ENCODE measurements at regions not wholly inside any gene's neighbourhood (a gene's known extent, or its start where the extent isn't known, plus 50 kb on each side); places are given as distances from the start of the nearest gene placed in this dataset.

DNA sequence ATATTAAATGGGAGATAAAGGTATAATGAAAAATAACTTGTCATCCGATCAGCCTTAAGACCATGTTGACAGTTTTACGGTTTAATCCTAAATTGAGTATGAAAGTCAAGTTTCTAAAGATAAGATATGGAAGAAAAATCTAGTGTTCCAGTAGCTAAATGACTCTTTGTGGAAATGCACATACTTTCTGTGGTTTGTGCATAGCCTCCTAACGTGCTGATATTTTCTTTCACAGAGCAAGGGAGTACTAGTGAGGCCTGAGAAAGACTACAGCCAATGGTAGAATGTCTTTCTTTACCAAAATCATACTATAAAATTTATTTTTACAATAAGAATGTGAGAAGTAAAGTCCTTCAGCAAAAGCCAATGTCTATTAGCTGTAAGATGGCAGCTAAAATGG, 430.6 kb upstream of the RGMA start:
- H3K4me1 Mint-ChIP-seq (ENCODE audit: low read depth), result no peaks in the 10 kb centered on the region
- intact Hi-C loops (cut with micrococcal nuclease), result no loop called here
- H3K4me3 Mint-ChIP-seq, result no peak overlapping the region
- H3K9me3 Mint-ChIP-seq, result no peaks in the 10 kb centered on the region
- no peak for TF ChIP-seq CTCF (IDR thresholded peaks at IDR 0.05)
- no peaks in the 10 kb centered on the region for H3K36me3 Mint-ChIP-seq (ENCODE audit: low read depth)
- ChIA-PET CTCF (no interaction called here), POLR2A (no interaction called here)
- H3K27me3 Mint-ChIP-seq, result peaks cover 10% of the 10 kb centered on the region
- DNase-seq, result no peak
- ATAC-seq, result no peak
- no peak overlapping the region for H3K27ac Mint-ChIP-seq

- no peaks in the 10 kb centered on the region for H3K4me1 Mint-ChIP-seq (ENCODE audit: low read depth)
- TF ChIP-seq CTCF (IDR thresholded peaks at IDR 0.05), result no peak
- H3K4me3 Mint-ChIP-seq, result no peak overlapping the region
- H3K27ac Mint-ChIP-seq, result no peak overlapping the region
- H3K27me3 Mint-ChIP-seq, result peaks cover 11% of the 10 kb centered on the region
- DNase-seq (no peak), ATAC-seq (no peak)
- ChIA-PET CTCF (no interaction called here), POLR2A (no interaction called here)
- H3K36me3 Mint-ChIP-seq (ENCODE audit: low read depth), result no peaks in the 10 kb centered on the region
- H3K9me3 Mint-ChIP-seq, result no peaks in the 10 kb centered on the region
- intact Hi-C loops (cut with micrococcal nuclease), result no loop called here
Measured at GRCh38 chr15:93517176-93517575, 428.2 kb upstream of the RGMA start.

GRCh38 chr15:93515256-93516051, 426.4 kb upstream of the RGMA start:
- intact Hi-C loops (cut with micrococcal nuclease), result no loop called here
- H3K27me3 Mint-ChIP-seq, result peaks cover 13% of the 10 kb centered on the region
- no peaks in the 10 kb centered on the region for H3K4me1 Mint-ChIP-seq (ENCODE audit: low read depth)
- H3K27ac Mint-ChIP-seq, result no peak overlapping the region
- ChIA-PET POLR2A (no interaction called here), CTCF (no interaction called here)
- no peaks in the 10 kb centered on the region for H3K36me3 Mint-ChIP-seq (ENCODE audit: low read depth)
- TF ChIP-seq CTCF (IDR thresholded peaks at IDR 0.05), result no peak
- no peak for DNase-seq
- H3K4me3 Mint-ChIP-seq, result no peak overlapping the region
- H3K9me3 Mint-ChIP-seq, result no peaks in the 10 kb centered on the region
- ATAC-seq, result no peak

GRCh38 chr15:93506646-93507045, 417.6 kb upstream of the RGMA start:
- TF ChIP-seq CTCF (IDR thresholded peaks at IDR 0.05), result no peak
- Mint-ChIP-seq H3K4me1 (ENCODE audit: low read depth) (no peaks in the 10 kb centered on the region), H3K27ac (no peak overlapping the region), H3K36me3 (ENCODE audit: low read depth) (no peaks in the 10 kb centered on the region), H3K9me3 (no peaks in the 10 kb centered on the region), H3K27me3 (no peaks in the 10 kb centered on the region), H3K4me3 (no peak overlapping the region)
- intact Hi-C loops (cut with micrococcal nuclease), result no loop called here
- POLR2A ChIA-PET, result no interaction called here
- DNase-seq, result no peak
- no peak for ATAC-seq
- CTCF ChIA-PET, result no interaction called here

DNA sequence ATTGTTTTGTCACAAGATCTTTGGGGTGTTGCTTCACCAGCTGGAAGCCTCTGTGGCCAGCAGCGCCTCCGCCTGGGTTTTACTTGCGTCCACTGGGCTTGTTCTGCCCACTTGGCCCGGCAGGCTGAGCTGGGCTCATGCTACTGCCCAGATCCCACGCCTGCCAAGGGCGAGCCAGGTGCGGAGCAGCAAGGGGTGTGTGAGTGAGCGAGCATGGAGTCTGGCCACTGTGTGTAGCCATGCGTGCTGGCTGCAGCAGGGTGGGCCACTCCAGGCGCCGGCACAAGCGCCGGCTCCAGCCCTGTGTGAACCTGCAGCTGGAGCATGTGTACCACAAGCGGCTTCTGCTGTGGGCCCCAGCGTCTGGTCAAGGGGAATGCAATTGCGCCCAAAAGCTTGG, 416.5 kb upstream of the RGMA start:
- H3K27me3 Mint-ChIP-seq, result peaks cover 2% of the 10 kb centered on the region
- CTCF ChIA-PET, result no interaction called here

More for the DNA sequence above, 416.5 kb upstream of the RGMA start:
- DNase-seq, result no peak
- POLR2A ChIA-PET, result no interaction called here
- H3K9me3 Mint-ChIP-seq, result no peaks in the 10 kb centered on the region
- ATAC-seq, result no peak
- H3K36me3 Mint-ChIP-seq (ENCODE audit: low read depth), result no peaks in the 10 kb centered on the region
- no peak overlapping the region for H3K27ac Mint-ChIP-seq
- H3K4me3 Mint-ChIP-seq, result no peak overlapping the region
- TF ChIP-seq CTCF (IDR thresholded peaks at IDR 0.05), result no peak
- no peaks in the 10 kb centered on the region for H3K4me1 Mint-ChIP-seq (ENCODE audit: low read depth)
- intact Hi-C loops (cut with micrococcal nuclease), result no loop called here
